Immature natural killer cell (primary cell): ENCODE measurements at regions not wholly inside any gene's neighbourhood (a gene's known extent, or its start where the extent isn't known, plus 50 kb on each side); places are given as distances from the start of the nearest gene placed in this dataset.

Experiments
- DNase-seq, 3 donors: peaks; one replicate each; pipeline ENCODE4 v3.0.0; 2022; ENCODE audit warnings: mixed read lengths in 1 of 3
- H3K27ac Mint-ChIP-seq, 6 donors: one replicate each; pipeline ENCODE4 v1.8.0; 2020; ENCODE audit warnings: mixed read lengths in 6 of 6, mild to moderate bottlenecking in 5 of 6, inconsistent platforms in 4 of 6, moderate library complexity in 3 of 6
- H3K27me3 Mint-ChIP-seq, 3 donors: one replicate each; pipeline ENCODE4 v1.8.0; 2020 to 2021; ENCODE audit warnings: low read depth in 3 of 3, mild to moderate bottlenecking in 3 of 3, mixed read lengths in 3 of 3, moderate library complexity in 3 of 3, inconsistent platforms in 1 of 3
- H3K36me3 Mint-ChIP-seq, 3 donors: one replicate each; pipeline ENCODE4 v1.8.0; 2020; ENCODE audit warnings: mixed read lengths in 3 of 3, inconsistent platforms in 2 of 3, mild to moderate bottlenecking in 2 of 3
- H3K4me1 Mint-ChIP-seq, 2 donors: one replicate each; pipeline ENCODE4 v1.8.0; 2020; ENCODE audit warnings: inconsistent platforms in 2 of 2, mild to moderate bottlenecking in 2 of 2, mixed read lengths in 2 of 2, moderate library complexity in 1 of 2
- H3K4me3 Mint-ChIP-seq, 5 donors: one replicate each; pipeline ENCODE4 v1.8.0; 2020; ENCODE audit warnings: mild to moderate bottlenecking in 5 of 5, mixed read lengths in 5 of 5, inconsistent platforms in 3 of 5, moderate library complexity in 3 of 5
- H3K9me3 Mint-ChIP-seq, 6 donors: one replicate each; pipeline ENCODE4 v1.8.0; 2020; ENCODE audit warnings: mild to moderate bottlenecking in 6 of 6, mixed read lengths in 6 of 6, inconsistent platforms in 4 of 6, moderate library complexity in 3 of 6

- no peaks in the 10 kb centered on the region for H3K36me3 Mint-ChIP-seq
- peaks cover 0 to 5% (median 0%) of the 10 kb centered on the region in 3 donors for H3K27me3 Mint-ChIP-seq
- no peaks in the 10 kb centered on the region for H3K4me1 Mint-ChIP-seq
- DNase-seq = no peak
- H3K27ac Mint-ChIP-seq = no peak overlapping the region
- H3K9me3 Mint-ChIP-seq = peaks cover 0 to 19% (median 4%) of the 10 kb centered on the region in 6 donors
- no peak overlapping the region for H3K4me3 Mint-ChIP-seq
Measured at GRCh38 chr4:27132497-27132896, 271.9 kb downstream of the STIM2 start.

GRCh38 chr4:27140486-27140885, 279.8 kb downstream of the STIM2 start:
- H3K4me3 Mint-ChIP-seq = no peak overlapping the region

GRCh38 chr4:27141530-27141929, 280.9 kb downstream of the STIM2 start:
- Mint-ChIP-seq H3K9me3 (peaks cover 0 to 9% (median 0%) of the 10 kb centered on the region in 6 donors), H3K36me3 (no peaks in the 10 kb centered on the region), H3K27ac (no peak overlapping the region), H3K4me1 (no peaks in the 10 kb centered on the region), H3K4me3 (no peak overlapping the region), H3K27me3 (peaks cover 0 to 10% (median 3%) of the 10 kb centered on the region in 3 donors)
- no peak for DNase-seq

More at GRCh38 chr4:27140486-27140885, 279.8 kb downstream of the STIM2 start:
- peaks cover 0 to 9% (median 0%) of the 10 kb centered on the region in 6 donors for H3K9me3 Mint-ChIP-seq
- H3K36me3 Mint-ChIP-seq = no peaks in the 10 kb centered on the region
- peaks cover 0 to 10% (median 1%) of the 10 kb centered on the region in 3 donors for H3K27me3 Mint-ChIP-seq
- no peak for DNase-seq
- H3K4me1 Mint-ChIP-seq = no peaks in the 10 kb centered on the region
- H3K27ac Mint-ChIP-seq = no peak overlapping the region

- Mint-ChIP-seq H3K4me3 (no peak overlapping the region), H3K36me3 (no peaks in the 10 kb centered on the region), H3K27ac (no peak overlapping the region), H3K27me3 (peaks cover 0 to 10% (median 3%) of the 10 kb centered on the region in 3 donors), H3K4me1 (no peaks in the 10 kb centered on the region), H3K9me3 (peaks cover 0 to 10% (median 0%) of the 10 kb centered on the region in 6 donors)
- DNase-seq = no peak
Measured at GRCh38 chr4:27142841-27143240, 282.2 kb downstream of the STIM2 start.

- no peak for DNase-seq
- Mint-ChIP-seq H3K27ac (no peak overlapping the region), H3K36me3 (no peaks in the 10 kb centered on the region), H3K9me3 (peaks cover 0 to 11% (median 0%) of the 10 kb centered on the region in 6 donors), H3K4me1 (no peaks in the 10 kb centered on the region), H3K4me3 (no peak overlapping the region), H3K27me3 (peaks cover 0 to 13% (median 8%) of the 10 kb centered on the region in 3 donors)
Measured at GRCh38 chr4:27145597-27145996, 285.0 kb downstream of the STIM2 start.

- Mint-ChIP-seq H3K27ac (no peak overlapping the region), H3K36me3 (no peaks in the 10 kb centered on the region), H3K4me1 (no peaks in the 10 kb centered on the region), H3K9me3 (peaks cover 0 to 7% (median under 1%) of the 10 kb centered on the region in 6 donors), H3K27me3 (peaks cover 0 to 13% (median 8%) of the 10 kb centered on the region in 3 donors), H3K4me3 (no peak overlapping the region)
- DNase-seq = no peak
Measured at GRCh38 chr4:27148211-27148895, 287.7 kb downstream of the STIM2 start.

GRCh38 chr4:27149541-27150212, 289.0 kb downstream of the STIM2 start:
- Mint-ChIP-seq H3K36me3 (no peaks in the 10 kb centered on the region), H3K4me3 (no peak overlapping the region), H3K4me1 (peaks cover 3 to 7% of the 10 kb centered on the region in 2 donors), H3K9me3 (peaks cover 0 to 6% (median under 1%) of the 10 kb centered on the region in 6 donors), H3K27ac (no peak overlapping the region), H3K27me3 (peaks cover 0 to 8% (median 7%) of the 10 kb centered on the region in 3 donors)
- DNase-seq = no peak

GRCh38 chr4:27152703-27153102, 292.1 kb downstream of the STIM2 start:
- peaks cover 0 to 9% (median under 1%) of the 10 kb centered on the region in 6 donors for H3K9me3 Mint-ChIP-seq
- no peak for DNase-seq
- H3K4me1 Mint-ChIP-seq = peaks cover 3 to 20% of the 10 kb centered on the region in 2 donors
- peaks cover 0 to 6% (median 5%) of the 10 kb centered on the region in 3 donors for H3K27me3 Mint-ChIP-seq
- no peak overlapping the region for H3K27ac Mint-ChIP-seq
- H3K4me3 Mint-ChIP-seq = no peak overlapping the region
- no peaks in the 10 kb centered on the region for H3K36me3 Mint-ChIP-seq

GRCh38 chr4:27154706-27155105, 294.1 kb downstream of the STIM2 start:
- H3K4me3 Mint-ChIP-seq = peak overlapping the region in 1 of 5 donors; percentile 63
- H3K27me3 Mint-ChIP-seq = peaks cover 0 to 6% (median 5%) of the 10 kb centered on the region in 3 donors
- H3K4me1 Mint-ChIP-seq = peaks cover 3 to 20% of the 10 kb centered on the region in 2 donors
- H3K27ac Mint-ChIP-seq = peak overlapping the region in 1 of 6 donors; percentile 7
- DNase-seq = peak in 1 of 3 donors; percentile 3
- peaks cover 0 to 5% (median under 1%) of the 10 kb centered on the region in 6 donors for H3K9me3 Mint-ChIP-seq
- H3K36me3 Mint-ChIP-seq = no peaks in the 10 kb centered on the region

GRCh38 chr4:27161191-27161590, 300.6 kb downstream of the STIM2 start:
- no peaks in the 10 kb centered on the region for H3K36me3 Mint-ChIP-seq
- no peak for DNase-seq
- no peaks in the 10 kb centered on the region for H3K4me1 Mint-ChIP-seq
- H3K27me3 Mint-ChIP-seq = no peaks in the 10 kb centered on the region
- peaks cover 0 to 5% (median under 1%) of the 10 kb centered on the region in 6 donors for H3K9me3 Mint-ChIP-seq
- H3K4me3 Mint-ChIP-seq = no peak overlapping the region
- no peak overlapping the region for H3K27ac Mint-ChIP-seq

GRCh38 chr4:27168783-27169182, 308.1 kb downstream of the STIM2 start:
- Mint-ChIP-seq H3K27me3 (no peaks in the 10 kb centered on the region), H3K4me1 (no peaks in the 10 kb centered on the region)

GRCh38 chr4:27173280-27173679, 312.6 kb downstream of the STIM2 start:
- no peak for DNase-seq
- peaks cover 0 to 7% (median 1%) of the 10 kb centered on the region in 6 donors for H3K9me3 Mint-ChIP-seq

More at GRCh38 chr4:27168783-27169182, 308.1 kb downstream of the STIM2 start:
- DNase-seq = no peak
- no peaks in the 10 kb centered on the region for H3K36me3 Mint-ChIP-seq
- H3K9me3 Mint-ChIP-seq = peaks cover 0 to 10% (median 0%) of the 10 kb centered on the region in 6 donors
- H3K4me3 Mint-ChIP-seq = no peak overlapping the region
- no peak overlapping the region for H3K27ac Mint-ChIP-seq

GRCh38 chr4:27176400-27176799, 315.8 kb downstream of the STIM2 start:
- H3K9me3 Mint-ChIP-seq = peaks cover 0 to 5% (median 1%) of the 10 kb centered on the region in 6 donors
- H3K4me3 Mint-ChIP-seq = no peak overlapping the region
- DNase-seq = no peak
- no peaks in the 10 kb centered on the region for H3K4me1 Mint-ChIP-seq
- H3K27ac Mint-ChIP-seq = no peak overlapping the region
- H3K27me3 Mint-ChIP-seq = peaks cover 0 to 1% (median 0%) of the 10 kb centered on the region in 3 donors
- no peaks in the 10 kb centered on the region for H3K36me3 Mint-ChIP-seq

More at GRCh38 chr4:27173280-27173679, 312.6 kb downstream of the STIM2 start:
- H3K36me3 Mint-ChIP-seq = no peaks in the 10 kb centered on the region
- no peak overlapping the region for H3K4me3 Mint-ChIP-seq
- H3K27me3 Mint-ChIP-seq = peaks cover 0 to 1% (median 0%) of the 10 kb centered on the region in 3 donors
- H3K4me1 Mint-ChIP-seq = no peaks in the 10 kb centered on the region
- H3K27ac Mint-ChIP-seq = no peak overlapping the region

- Mint-ChIP-seq H3K27ac (no peak overlapping the region), H3K9me3 (peaks cover 0 to 5% (median 0%) of the 10 kb centered on the region in 6 donors), H3K27me3 (peaks cover 0 to 1% (median 0%) of the 10 kb centered on the region in 3 donors), H3K4me1 (no peaks in the 10 kb centered on the region), H3K4me3 (no peak overlapping the region), H3K36me3 (no peaks in the 10 kb centered on the region)
- no peak for DNase-seq
Measured at GRCh38 chr4:27176881-27177280, 316.2 kb downstream of the STIM2 start.
